GM13976 (cell line): ENCODE measurements at regions not wholly inside any gene's neighbourhood (a gene's known extent, or its start where the extent isn't known, plus 50 kb on each side); places are given as distances from the start of the nearest gene placed in this dataset.

ENCODE experiments used
- DNase-seq: peaks from one replicate; pipeline ENCODE4 v3.0.0; 2012; ENCODE audit warnings: low spot score
- CTCF ChIP-seq: IDR thresholded peaks from 2 replicates; pipeline ENCODE4 v1.5.1; 2012; ENCODE audit warnings: borderline replicate concordance, mild to moderate bottlenecking; ENCODE audit not compliant: insufficient read depth; ENCODE audit errors: extremely low read depth, missing control alignments, control extremely low read depth
- in situ Hi-C: fragments of 300-500 bp; cut with MboI; formaldehyde crosslinking; loops from one replicate; pipeline ENCODE4 v1.12.0; 2022; ENCODE audit warnings: low sequenced_read_pairs, mixed read lengths, inconsistent platforms; ENCODE audit not compliant: unreplicated experiment

DNA sequence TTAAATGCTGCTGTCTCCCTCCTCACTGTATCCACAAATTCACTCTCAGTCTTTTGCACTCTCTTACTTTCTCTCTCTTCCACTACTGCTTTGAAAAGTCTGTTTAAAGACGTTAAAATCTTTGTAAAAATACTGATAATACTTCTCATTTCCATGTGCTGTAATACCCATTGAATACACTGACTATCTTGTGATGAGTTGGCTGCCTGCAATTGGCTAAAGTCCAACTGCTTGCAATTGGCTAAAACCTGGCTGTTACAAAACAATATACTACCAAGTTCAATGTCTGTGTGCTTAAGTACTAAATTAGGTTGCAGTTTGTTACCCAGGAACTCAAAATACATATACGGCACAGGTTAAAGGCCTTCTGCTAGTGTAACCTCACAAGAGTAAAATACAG lies 264.8 kb downstream of the THBS2 start:
- TF ChIP-seq CTCF, result no peak
- in situ Hi-C loops, result no loop called here
- DNase-seq, result no peak

DNA sequence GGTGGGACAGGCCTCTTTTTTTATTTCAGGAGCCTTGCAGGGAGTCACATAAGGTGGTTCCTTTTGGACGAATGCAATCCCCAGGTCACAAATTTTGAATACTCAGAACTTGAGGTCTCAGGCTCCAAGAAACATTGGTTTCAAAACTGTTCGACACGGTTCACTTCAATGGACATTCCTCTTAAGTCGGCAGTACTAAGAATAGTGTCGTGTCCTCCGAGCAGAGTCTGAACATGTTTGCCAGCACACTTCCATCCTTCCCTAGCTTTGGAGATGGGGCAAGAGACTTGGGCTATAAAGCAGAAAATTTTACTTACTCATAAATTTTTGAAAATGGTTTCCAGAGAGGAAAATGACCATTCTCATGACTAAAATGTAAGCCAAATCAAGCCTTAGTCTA lies 265.4 kb downstream of the THBS2 start:
- no peak for TF ChIP-seq CTCF
- in situ Hi-C loops, result no loop called here
- DNase-seq, result no peak

DNA sequence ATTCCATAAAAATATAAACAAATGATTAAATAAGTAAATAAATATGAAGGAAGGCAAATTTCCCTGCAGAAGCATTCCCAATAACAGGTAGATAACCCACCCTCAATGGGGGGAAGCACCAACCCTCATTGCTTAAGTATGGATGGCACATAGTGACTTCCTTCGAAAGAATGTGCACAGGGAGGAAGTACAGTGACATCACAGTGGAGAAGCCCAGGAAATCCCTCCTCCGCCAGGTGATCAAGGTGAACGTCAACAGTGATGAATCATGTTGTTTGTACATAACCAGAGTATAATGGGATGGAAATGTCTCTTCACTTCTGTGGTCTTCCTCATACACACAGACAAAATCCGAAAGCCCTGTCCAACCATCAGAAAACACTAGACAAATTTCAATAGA lies 267.9 kb downstream of the THBS2 start:
- DNase-seq, result no peak
- in situ Hi-C loops, result no loop called here
- TF ChIP-seq CTCF, result no peak

DNA sequence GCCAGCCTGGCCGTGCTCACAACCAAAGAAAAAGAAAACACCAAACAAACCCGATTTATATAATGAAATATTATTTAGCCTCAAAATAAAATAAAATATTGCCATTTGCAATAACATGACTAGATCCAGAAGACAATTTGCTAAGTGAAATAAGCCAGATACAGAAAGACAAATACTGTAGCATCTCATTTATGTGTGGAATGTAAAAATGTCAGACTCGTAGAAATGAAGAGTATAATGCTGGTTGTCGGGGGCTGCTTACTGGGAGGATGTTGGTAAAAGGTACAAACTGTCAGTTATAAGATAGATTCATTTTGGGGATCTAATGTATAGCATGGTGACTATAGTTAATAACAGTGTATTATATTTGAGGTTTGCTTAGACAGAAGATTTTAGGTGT lies 269.7 kb downstream of the THBS2 start:
- DNase-seq, result no peak
- TF ChIP-seq CTCF, result no peak
- in situ Hi-C loops, result no loop called here

- TF ChIP-seq CTCF, result no peak
Observed at GRCh38 chr6:168981187-168981586, 272.5 kb downstream of the THBS2 start.

DNA sequence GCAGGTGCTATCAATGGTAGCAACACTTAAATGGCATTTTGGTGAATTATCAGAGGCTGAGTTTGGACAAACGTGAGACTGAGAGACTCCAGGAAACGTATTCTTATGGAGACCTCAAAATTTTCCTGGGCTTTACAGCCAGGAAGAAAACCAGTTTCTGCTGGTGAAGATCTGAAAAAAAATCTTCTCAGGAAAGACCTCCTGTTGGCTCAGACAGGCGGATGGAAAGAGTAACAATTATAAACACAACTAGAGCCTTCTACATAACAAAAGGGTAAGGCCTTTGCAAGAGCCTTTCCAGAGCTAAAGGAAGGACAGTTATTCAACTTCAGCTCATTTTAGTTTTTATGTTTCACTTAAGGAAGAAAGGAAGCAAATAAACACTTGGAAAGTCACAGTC lies 274.4 kb downstream of the THBS2 start:
- TF ChIP-seq CTCF, result no peak
- DNase-seq, result no peak
- in situ Hi-C loops, result no loop called here

More at GRCh38 chr6:168981187-168981586, 272.5 kb downstream of the THBS2 start:
- in situ Hi-C loops, result no loop called here
- no peak for DNase-seq

- TF ChIP-seq CTCF, result no peak
- DNase-seq, result no peak
- in situ Hi-C loops, result no loop called here
Observed at GRCh38 chr6:168972128-168972527, 281.5 kb downstream of the THBS2 start.
